ENCODE measurements at regions not wholly inside any gene's neighbourhood (a gene's known extent, or its start where the extent isn't known, plus 50 kb on each side); places are given as distances from the start of the nearest gene placed in this dataset.

GRCh38 chr12:82176761-82177490 lies 181.3 kb downstream of the CCDC59 start:
- TF ChIP-seq EZH2phosphoT487 (IDR thresholded peaks at IDR 0.05; ENCODE audit: low read length) = no peak
- no peak for TF ChIP-seq CTCF (IDR thresholded peaks at IDR 0.05; ENCODE audit: low read length)
- no peak for TF ChIP-seq EZH2 (optimal IDR thresholded peaks at IDR 0.05; ENCODE audit: low read depth, low read length)

All from MM.1S (cell line).